ENCODE measurements at regions not wholly inside any gene's neighbourhood (a gene's known extent, or its start where the extent isn't known, plus 50 kb on each side); places are given as distances from the start of the nearest gene placed in this dataset.

GRCh38 chr2:235430366-235431083 lies 63.3 kb upstream of the AGAP1 start (continued):
- TF ChIP-seq CTCF (IDR thresholded peaks at IDR 0.05; ENCODE audit: control extremely low read depth in 1 of 3, insufficient read depth in 1 of 3, low read depth in 1 of 3, low read length in 3 of 3): no peak
- no peak for TF ChIP-seq CEBPB (IDR thresholded peaks at IDR 0.05; ENCODE audit: low read depth, low read length)
- TF ChIP-seq TCF12 (IDR thresholded peaks at IDR 0.05; ENCODE audit: low read depth, low read length): no peak
- no peak for TF ChIP-seq RFX5 (IDR thresholded peaks at IDR 0.05; ENCODE audit: borderline replicate concordance, low read depth, low read length)
- TF ChIP-seq KDM4A (IDR thresholded peaks at IDR 0.05; ENCODE audit: low read depth, low read length, severe bottlenecking): no peak
